NB4 (cell line): ENCODE measurements at regions not wholly inside any gene's neighbourhood (a gene's known extent, or its start where the extent isn't known, plus 50 kb on each side); places are given as distances from the start of the nearest gene placed in this dataset.

Source experiments
- CTCF ChIP-seq: IDR thresholded peaks from one replicate; pipeline ENCODE4 v1.5.1; 2012; ENCODE audit warnings: low read depth, low read length
- MYC ChIP-seq: IDR thresholded peaks from 2 replicates; pipeline ENCODE4 v1.6.1; 2011; ENCODE audit warnings: low read depth, low read length
- POLR2A ChIP-seq: IDR thresholded peaks from 2 replicates; pipeline ENCODE4 v1.6.1; 2011; ENCODE audit warnings: mild to moderate bottlenecking; ENCODE audit not compliant: insufficient read length; ENCODE audit errors: extremely low read depth
- TF ChIP-seq, protein P1 (sequence below): IDR thresholded peaks from 2 replicates; pipeline ENCODE4 v1.6.1; 2011; ENCODE audit warnings: low read depth, low read length

DNA sequence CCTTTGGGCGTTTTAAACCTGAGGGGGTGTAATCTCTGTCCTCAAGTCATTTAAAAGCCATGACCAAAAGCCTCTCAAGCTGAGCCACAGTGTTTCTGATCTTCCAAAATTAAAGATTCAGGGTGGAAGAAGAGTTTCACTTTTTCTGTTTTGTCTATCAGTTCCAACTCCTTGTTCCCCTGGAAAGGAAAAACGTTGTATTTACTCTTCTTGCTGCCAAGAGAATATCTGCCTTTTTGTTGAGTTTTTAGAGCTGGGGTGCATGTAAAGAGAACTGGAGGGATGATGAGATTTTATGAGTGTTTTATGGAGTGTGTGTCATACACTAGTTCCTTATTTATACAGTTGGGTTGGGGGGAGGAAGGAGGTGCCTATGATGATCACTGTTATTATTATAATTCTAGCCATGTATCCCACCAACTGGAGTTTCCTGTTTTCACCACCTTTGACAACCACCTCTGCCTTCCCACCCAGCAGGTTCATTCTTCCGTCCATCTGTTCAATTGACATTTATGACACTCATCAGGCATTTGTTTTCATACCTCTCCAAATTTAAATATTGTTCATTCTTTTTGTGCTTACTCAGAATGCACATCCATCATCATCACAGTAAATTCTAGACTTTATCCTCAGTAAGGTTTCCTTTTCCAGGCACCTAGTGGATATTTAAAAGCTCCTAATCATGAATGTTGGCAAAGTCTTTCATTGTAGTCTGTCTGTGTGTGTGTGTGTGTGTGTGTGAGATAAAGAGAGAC is 97.9 kb upstream of the MPDZ start:
- TF ChIP-seq CTCF = no peak
- no peak for TF ChIP-seq POLR2A
- TF ChIP-seq, protein P1, sequence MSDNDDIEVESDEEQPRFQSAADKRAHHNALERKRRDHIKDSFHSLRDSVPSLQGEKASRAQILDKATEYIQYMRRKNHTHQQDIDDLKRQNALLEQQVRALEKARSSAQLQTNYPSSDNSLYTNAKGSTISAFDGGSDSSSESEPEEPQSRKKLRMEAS = no peak
- TF ChIP-seq MYC = no peak
